Heart right ventricle (tissue), 16 donors: ENCODE measurements at regions not wholly inside any gene's neighbourhood (a gene's known extent, or its start where the extent isn't known, plus 50 kb on each side); places are given as distances from the start of the nearest gene placed in this dataset.

Source experiments
- ATAC-seq, 8 donors: fragments of 200-7000 bp; cut with Tn5 transposase; one replicate each; pipeline ENCODE4 v1.9.1; 2020; ENCODE audit warnings: mild to moderate bottlenecking in 8 of 8, moderate library complexity in 8 of 8, moderate number of reproducible peaks in 1 of 8
- DNase-seq, 2 donors: peaks; one replicate each; pipeline ENCODE4 v3.0.0-alpha.2; 2020
- H3K27ac ChIP-seq, 10 donors: fragments of 200-600 bp; sonication (generic) in 2 of 10; one replicate each; pipeline versions ENCODE4 v1.5.0 to v1.8.0; 2020 to 2022; ENCODE audit warnings: mild to moderate bottlenecking in 3 of 10
- H3K27me3 ChIP-seq, 7 donors: fragments of 200-600 bp; one replicate each; pipeline ENCODE4 v1.8.0; 2021 to 2022; ENCODE audit warnings: mild to moderate bottlenecking in 2 of 7
- H3K36me3 ChIP-seq, 9 donors: fragments of 200-600 bp; sonication (generic) in 1 of 9; one replicate each; pipeline versions ENCODE4 v1.5.0 to v1.8.0; 2020 to 2022; ENCODE audit warnings: mild to moderate bottlenecking in 2 of 9
- H3K4me1 ChIP-seq, 9 donors: fragments of 200-600 bp; sonication (generic) in 1 of 9; one replicate each; pipeline versions ENCODE4 v1.5.0 to v1.8.0; 2020 to 2022; ENCODE audit warnings: mild to moderate bottlenecking in 4 of 9
- H3K4me3 ChIP-seq, 10 donors: fragments of 200-600 bp; sonication (generic) in 2 of 10; one replicate each; pipeline versions ENCODE4 v1.5.0 to v1.8.0; 2020 to 2022; ENCODE audit warnings: mild to moderate bottlenecking in 7 of 10, moderate library complexity in 2 of 10
- H3K9me3 ChIP-seq, 11 donors: fragments of 200-600 bp in 10 of 11; sonication (generic) in 2 of 11; one replicate each; pipeline versions ENCODE4 v1.5.0 to v1.8.0; 2013 to 2022; ENCODE audit warnings: mild to moderate bottlenecking in 2 of 11, control low read depth in 1 of 11, moderate library complexity in 1 of 11
- WGBS, 2 donors: extraction: QIAGEN DNeasy Blood & Tissue Kit; methylation state at CpG; one replicate each; pipeline ENCODE4 v1.1.7; 2013; ENCODE audit warnings: inconsistent platforms in 1 of 2; 5-methylcytosine and 5-hydroxymethylcytosine counted together
- intact Hi-C, 10 donors: fragments of 100-400 bp; cut with DNase I; formaldehyde crosslinking; loops; one replicate each; pipeline versions ENCODE4 v1.11.1 to v1.14.2; 2022
- TF ChIP-seq, protein P1 (sequence below), 9 donors: fragments of 200-600 bp; sonication (generic) in 2 of 9; IDR thresholded peaks; one replicate each; pipeline versions ENCODE4 v1.5.0 to v1.8.0; 2021 to 2022; ENCODE audit warnings: antibody characterized with exemption in 9 of 9, mild to moderate bottlenecking in 5 of 9, moderate library complexity in 1 of 9
- donor health status: Arrhythmogenic right ventricular cardiomyopathy.
- donor health status: ischemic (EF 13 %, LVEDD 7.1; RV severe dilation, severe dysfunction).
- donor health status: healthy with polysubstance abuse.
- donor health status: DM: no; HTN: yes; CAD: no.
- donor health status: DM: no; HTN: no; CAD: no.
- donor health status: ischemic (EF 25% LVEDD 6.9; RV normal size, moderate dysfunction).
- donor health status: ischemic (EF 25% LVEDD 5.7; RV mildly dilated, moderate dysfunction).
- donor health status: healthy.
- donor health status: DM: yes; HTN: yes; CAD: no.
- donor health status: Ischemic cardiomyopathy.
- donor health status: ischemic (EF 35%, LVEDD 5.7; RV mildly dilated, moderate dysfunction).
- donor health status: nonischemic (EF 11% LVEDD 7.7; RV severe dilation, severe dysfunction).
- donor health status: DM: yes; HTN: yes; CAD: no.
- donor health status: PGD.
- donor health status: ischemic (EF 29% LVEDD 5.4; RV normal size, mild dysfunction).
- donor health status: nonischemic (EF 23%, LVEDD 6.1; RV moderate dilation, normal function).

DNA sequence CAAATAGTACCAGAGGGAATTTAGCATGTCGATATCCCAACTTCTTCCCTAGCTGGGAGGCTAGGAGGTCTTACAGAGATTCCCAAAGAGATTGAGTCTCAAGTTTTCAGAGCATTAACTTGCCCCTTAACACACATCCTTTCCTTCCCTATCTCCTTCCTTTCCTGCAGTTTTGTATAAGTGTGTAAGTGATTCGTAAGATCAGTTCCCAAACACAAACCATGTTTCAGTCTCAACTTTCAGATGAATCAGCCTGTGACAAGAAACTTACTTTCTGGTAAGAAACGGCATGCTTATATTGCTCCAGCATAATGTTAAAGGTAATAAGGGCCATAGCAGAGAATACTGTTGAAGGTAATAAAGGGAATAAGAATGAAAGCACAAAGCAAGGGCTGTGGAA, 472.2 kb downstream of the LIG4 start:
- WGBS, 2 donors = 74 to 80% methylated on average over 3 of the region's 3 CpGs
- no peak overlapping the region for H3K4me3 ChIP-seq
- no peak for DNase-seq
- intact Hi-C loops = no loop called here
- no peaks in the 10 kb centered on the region for H3K27me3 ChIP-seq
- no peaks in the 10 kb centered on the region for H3K36me3 ChIP-seq
- TF ChIP-seq, protein P1, sequence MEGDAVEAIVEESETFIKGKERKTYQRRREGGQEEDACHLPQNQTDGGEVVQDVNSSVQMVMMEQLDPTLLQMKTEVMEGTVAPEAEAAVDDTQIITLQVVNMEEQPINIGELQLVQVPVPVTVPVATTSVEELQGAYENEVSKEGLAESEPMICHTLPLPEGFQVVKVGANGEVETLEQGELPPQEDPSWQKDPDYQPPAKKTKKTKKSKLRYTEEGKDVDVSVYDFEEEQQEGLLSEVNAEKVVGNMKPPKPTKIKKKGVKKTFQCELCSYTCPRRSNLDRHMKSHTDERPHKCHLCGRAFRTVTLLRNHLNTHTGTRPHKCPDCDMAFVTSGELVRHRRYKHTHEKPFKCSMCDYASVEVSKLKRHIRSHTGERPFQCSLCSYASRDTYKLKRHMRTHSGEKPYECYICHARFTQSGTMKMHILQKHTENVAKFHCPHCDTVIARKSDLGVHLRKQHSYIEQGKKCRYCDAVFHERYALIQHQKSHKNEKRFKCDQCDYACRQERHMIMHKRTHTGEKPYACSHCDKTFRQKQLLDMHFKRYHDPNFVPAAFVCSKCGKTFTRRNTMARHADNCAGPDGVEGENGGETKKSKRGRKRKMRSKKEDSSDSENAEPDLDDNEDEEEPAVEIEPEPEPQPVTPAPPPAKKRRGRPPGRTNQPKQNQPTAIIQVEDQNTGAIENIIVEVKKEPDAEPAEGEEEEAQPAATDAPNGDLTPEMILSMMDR (IDR thresholded peaks at IDR 0.05) = no peak
- ATAC-seq = no peak
- H3K4me1 ChIP-seq = no peaks in the 10 kb centered on the region
- H3K27ac ChIP-seq = no peak overlapping the region
- no peaks in the 10 kb centered on the region for H3K9me3 ChIP-seq

DNA sequence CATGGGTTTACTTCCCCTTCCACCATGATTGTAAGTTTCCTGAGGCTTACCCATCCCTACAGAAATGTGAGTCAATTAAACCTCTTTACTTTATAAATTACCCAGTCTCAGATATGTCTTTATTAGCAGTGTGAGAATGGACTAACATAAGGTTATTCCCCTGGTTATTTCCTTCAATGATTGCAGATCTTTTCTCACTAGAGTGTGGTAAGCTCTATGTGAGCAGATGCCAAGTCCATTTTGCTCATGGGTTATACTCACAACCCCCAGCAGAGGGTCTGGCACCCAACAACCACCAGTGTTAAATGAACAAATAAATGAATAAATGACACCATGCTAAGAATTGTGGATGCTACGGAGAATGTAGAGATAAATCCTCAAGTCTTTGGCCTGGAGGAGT, 472.8 kb downstream of the LIG4 start:
- no peak for DNase-seq
- Histone ChIP-seq H3K27me3 (no peaks in the 10 kb centered on the region), H3K36me3 (no peaks in the 10 kb centered on the region), H3K9me3 (peaks cover 0 to 2% (median 0%) of the 10 kb centered on the region in 11 donors), H3K4me1 (no peaks in the 10 kb centered on the region), H3K27ac (no peak overlapping the region), H3K4me3 (no peak overlapping the region)
- intact Hi-C loops = no loop called here
- ATAC-seq = no peak
- 82 to 89% methylated on average over 1 of the region's 1 CpG for WGBS, 2 donors
- TF ChIP-seq, protein P1 (IDR thresholded peaks at IDR 0.05) = no peak

DNA sequence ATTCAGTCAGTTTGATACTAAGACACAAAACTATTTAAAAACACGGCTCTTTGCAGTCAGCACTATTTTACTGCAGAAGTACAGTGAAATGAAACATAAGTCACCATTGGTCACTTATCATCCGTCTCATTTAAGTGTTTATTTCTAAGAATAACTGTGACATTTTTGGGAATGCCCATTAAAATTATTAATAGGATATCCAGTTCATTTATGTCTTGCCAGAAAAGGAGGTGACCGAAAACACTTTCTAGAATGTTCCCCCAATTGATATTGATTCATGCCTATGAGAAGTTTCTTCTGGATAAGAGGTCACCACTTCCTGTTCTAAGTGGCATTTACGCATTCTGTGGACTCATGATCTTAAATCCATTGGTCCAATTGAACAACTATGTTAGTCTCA, 477.3 kb downstream of the LIG4 start:
- Histone ChIP-seq H3K4me1 (no peaks in the 10 kb centered on the region), H3K27ac (no peak overlapping the region), H3K36me3 (no peaks in the 10 kb centered on the region), H3K9me3 (peaks cover 0 to 8% (median 0%) of the 10 kb centered on the region in 11 donors), H3K27me3 (no peaks in the 10 kb centered on the region), H3K4me3 (no peak overlapping the region)
- no peak for ATAC-seq
- intact Hi-C loops = no loop called here
- WGBS, 2 donors = 84 to 85% methylated on average over 4 of the region's 4 CpGs
- no peak for DNase-seq
- TF ChIP-seq, protein P1 (IDR thresholded peaks at IDR 0.05) = no peak

DNA sequence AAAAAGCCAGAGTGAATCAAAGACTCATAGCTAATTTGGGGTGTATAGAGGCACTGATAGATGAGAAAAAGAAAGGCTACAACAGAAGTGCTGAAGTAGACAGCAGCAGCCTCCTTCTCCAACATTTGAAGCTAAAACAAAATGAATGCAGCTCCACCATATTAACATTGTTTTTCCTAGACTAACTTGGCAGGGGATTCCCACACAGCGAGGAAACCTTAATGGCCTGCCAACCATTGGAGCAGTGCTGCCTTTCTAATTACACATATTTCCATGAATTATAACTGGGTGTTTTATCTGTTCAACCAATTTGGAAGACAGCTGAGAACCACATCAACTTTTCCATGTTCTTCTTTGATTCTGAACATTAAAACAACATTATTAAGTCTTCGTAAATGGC, 478.6 kb downstream of the LIG4 start:
- H3K27me3 ChIP-seq = no peaks in the 10 kb centered on the region
- TF ChIP-seq, protein P1 (IDR thresholded peaks at IDR 0.05) = no peak
- no peak overlapping the region for H3K4me3 ChIP-seq
- intact Hi-C loops = no loop called here
- H3K9me3 ChIP-seq = peaks cover 0 to 8% (median 0%) of the 10 kb centered on the region in 11 donors
- H3K27ac ChIP-seq = no peak overlapping the region
- 56 to 57% methylated on average over 2 of the region's 2 CpGs for WGBS, 2 donors
- ATAC-seq (no peak), DNase-seq (no peak)
- no peaks in the 10 kb centered on the region for H3K4me1 ChIP-seq
- no peaks in the 10 kb centered on the region for H3K36me3 ChIP-seq

DNA sequence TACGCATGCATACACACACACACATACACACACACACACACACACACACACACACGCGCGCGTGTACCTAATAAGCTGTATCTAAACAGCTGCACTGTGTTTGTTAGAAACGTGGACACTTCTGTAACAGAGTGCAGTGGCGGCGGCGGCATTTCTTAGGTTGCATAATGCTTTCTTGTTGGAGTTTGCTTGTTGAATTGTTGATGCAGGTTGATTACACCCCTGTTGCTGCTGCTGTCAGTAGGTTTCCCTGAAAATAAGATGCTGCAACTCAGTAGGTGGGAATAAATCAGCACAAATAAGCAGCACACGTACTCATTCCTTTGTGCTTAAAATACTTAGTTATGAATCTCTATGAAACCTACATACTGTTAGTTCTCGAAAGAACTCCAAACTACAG, 479.2 kb downstream of the LIG4 start:
- DNase-seq = no peak
- Histone ChIP-seq H3K9me3 (peaks cover 0 to 8% (median 0%) of the 10 kb centered on the region in 11 donors), H3K36me3 (no peaks in the 10 kb centered on the region), H3K27me3 (no peaks in the 10 kb centered on the region), H3K4me3 (no peak overlapping the region), H3K27ac (no peak overlapping the region), H3K4me1 (no peaks in the 10 kb centered on the region)
- no peak for ATAC-seq
- intact Hi-C loops = no loop called here
- TF ChIP-seq, protein P1 (IDR thresholded peaks at IDR 0.05) = no peak
- WGBS, 2 donors = 75 to 76% methylated on average over 11 of the region's 11 CpGs
